ENCODE measurements at regions not wholly inside any gene's neighbourhood (a gene's known extent, or its start where the extent isn't known, plus 50 kb on each side); places are given as distances from the start of the nearest gene placed in this dataset.

DNA sequence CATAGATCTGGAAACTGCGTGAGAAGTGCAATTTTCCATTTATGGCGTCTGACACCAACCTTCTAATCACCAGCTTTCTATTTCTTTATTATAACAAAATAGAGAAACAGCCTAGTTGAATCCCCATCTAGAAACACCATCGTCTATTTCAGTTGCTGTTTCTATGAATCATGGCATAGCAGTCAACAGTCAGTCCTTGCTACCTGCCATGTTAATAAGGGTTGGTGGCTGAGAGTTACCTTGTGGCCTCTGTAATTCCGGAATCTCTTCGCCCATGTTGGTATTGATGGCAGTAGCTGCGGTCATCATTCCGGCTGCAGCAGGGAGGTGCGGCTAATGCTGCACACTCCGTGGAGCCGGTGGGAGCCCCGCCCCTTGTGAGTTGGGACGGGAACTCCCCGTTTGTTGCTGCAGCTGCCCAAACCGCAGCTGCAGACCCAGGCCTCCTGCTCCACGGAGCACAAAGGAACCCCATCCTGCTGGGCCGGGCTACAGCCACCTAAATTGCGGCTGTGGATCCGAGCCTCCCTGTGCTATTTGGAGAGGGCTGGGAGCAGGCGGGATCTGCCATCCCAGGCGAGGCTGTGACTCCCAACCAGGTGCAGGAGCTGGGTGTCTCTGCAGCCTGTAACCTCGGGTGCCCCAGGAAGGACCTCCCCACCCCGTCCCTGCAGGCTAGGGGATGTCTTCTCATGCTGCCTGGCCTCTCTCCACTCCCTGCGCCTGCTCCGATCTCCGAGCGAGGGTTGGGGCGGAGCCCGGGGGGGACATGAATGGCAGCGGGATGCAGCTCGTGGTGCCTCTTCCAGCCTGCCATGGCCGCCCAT, 115.4 kb upstream of the STK26 start:
- no peak for DNase-seq

GRCh38 chrX:131910586-131910985, 112.5 kb upstream of the STK26 start:
- DNase-seq: no peak

DNA sequence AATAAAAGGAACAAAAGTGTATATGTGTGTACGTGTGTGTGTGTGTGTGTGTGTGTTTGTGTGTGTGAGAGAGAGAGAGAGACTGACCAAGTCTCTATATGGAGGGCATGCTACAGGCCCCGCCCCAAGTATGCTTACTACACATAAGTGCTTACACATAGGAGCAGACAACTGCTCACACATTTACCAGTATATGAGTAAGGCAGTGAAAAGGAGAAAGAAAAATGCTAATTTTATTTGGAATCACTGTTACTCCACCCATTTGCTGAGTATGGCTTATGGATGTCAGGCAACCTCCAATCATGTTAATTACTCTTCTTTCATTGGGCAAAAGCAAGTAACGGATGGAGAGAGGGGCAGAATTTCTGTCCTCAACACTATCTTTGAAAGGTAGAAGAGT, 107.6 kb upstream of the STK26 start:
- DNase-seq: no peak

- DNase-seq: no peak
Measured at GRCh38 chrX:131917588-131917987, 105.5 kb upstream of the STK26 start.

GRCh38 chrX:131918839-131919238, 104.3 kb upstream of the STK26 start:
- DNase-seq: no peak

GRCh38 chrX:131923614-131924250, 99.4 kb upstream of the STK26 start:
- no peak for DNase-seq

GRCh38 chrX:131938749-131939148, 84.4 kb upstream of the STK26 start:
- no peak for DNase-seq

DNA sequence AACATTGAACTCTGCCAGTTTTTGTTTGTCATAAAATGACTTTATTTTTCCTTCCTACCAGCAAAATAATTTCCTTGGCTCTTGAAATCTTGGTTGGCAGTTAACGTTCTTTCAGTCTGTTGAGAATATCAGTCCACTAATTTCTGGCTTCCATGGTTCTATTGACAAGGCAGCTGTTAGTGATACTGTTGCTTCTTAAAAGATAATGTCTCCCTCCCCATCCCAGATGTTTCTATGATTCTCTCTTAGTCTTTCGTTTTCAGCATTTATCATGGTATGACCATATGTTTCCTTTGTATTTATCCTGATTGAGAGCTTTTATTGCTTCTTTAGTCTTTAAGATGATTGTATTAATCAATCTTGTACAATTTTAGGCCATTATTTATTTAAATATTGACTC, 81.1 kb upstream of the STK26 start:
- DNase-seq: no peak

- DNase-seq: no peak
Measured at GRCh38 chrX:131944936-131945902, 77.9 kb upstream of the STK26 start.

GRCh38 chrX:131951166-131951565, 71.9 kb upstream of the STK26 start:
- no peak for DNase-seq

DNA sequence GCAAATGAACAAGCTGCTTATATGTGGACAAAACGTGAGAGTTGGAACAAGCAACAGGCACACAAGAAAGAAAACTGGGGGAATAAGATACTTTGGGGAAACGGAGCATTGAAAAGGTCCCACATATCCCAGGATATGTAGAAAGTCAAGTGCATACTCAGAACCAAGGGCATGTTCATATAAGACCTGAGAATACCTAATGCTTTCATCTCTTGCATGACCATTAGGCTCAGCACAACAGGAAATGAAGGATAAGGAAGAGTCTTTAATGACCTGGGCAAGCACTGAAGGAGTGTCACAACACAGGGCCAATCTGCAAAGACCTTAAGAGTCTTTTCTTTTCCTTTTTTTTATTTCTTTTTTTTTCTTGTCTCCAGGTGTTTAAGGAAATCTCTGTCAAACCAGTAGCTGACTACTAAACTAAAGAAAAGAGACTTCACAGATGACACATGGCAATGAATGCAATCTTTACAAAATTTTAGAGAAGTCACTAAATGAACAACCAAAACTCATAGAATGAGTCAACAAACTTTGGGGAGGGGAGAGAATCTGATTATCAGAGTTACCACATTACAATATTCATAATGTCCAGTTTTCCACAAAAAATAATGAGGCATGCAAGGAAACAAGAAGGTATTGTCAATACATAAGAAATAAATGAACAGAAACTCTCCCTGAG, 67.9 kb upstream of the STK26 start:
- no peak for DNase-seq

GRCh38 chrX:131958724-131959123, 64.4 kb upstream of the STK26 start:
- no peak for DNase-seq

DNA sequence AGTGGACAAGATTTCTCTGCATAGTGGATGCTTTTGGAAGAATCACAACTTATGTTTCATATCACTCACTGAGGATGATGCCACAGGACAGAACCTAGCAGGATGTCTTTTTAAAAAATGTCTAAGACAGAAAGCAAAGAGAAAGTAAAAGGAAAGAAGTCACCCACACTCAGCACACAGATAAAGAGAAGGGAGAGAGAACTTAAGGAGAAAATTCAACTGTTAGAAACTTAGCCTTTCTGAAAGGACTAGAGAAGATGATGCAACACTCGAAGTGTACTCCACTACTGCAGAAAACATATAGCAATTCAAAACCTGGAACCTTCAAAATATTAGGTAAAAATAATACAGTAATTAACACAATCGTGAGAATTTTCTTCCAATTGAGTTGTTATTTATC, 52.8 kb upstream of the STK26 start:
- DNase-seq: no peak
